IPS-18c (cell line): ENCODE measurements at regions not wholly inside any gene's neighbourhood (a gene's known extent, or its start where the extent isn't known, plus 50 kb on each side); places are given as distances from the start of the nearest gene placed in this dataset.
"Not testable (repeated sequence)": the region's sequence is repeated elsewhere in the genome, so short reads cannot be mapped to it uniquely, and the experiment has no call there.

ENCODE experiments used
- H3K4me3 ChIP-seq: 2 replicates; pipeline ENCODE4 v1.7.0; 2013; ENCODE audit warnings: low read depth, mild to moderate bottlenecking, low read length, moderate library complexity; ENCODE audit not compliant: insufficient read depth
- H3K9me3 ChIP-seq: one replicate; pipeline ENCODE4 v1.6.1; 2013; ENCODE audit warnings: mild to moderate bottlenecking, low read length, moderate library complexity; ENCODE audit not compliant: control insufficient read depth, insufficient read depth

DNA sequence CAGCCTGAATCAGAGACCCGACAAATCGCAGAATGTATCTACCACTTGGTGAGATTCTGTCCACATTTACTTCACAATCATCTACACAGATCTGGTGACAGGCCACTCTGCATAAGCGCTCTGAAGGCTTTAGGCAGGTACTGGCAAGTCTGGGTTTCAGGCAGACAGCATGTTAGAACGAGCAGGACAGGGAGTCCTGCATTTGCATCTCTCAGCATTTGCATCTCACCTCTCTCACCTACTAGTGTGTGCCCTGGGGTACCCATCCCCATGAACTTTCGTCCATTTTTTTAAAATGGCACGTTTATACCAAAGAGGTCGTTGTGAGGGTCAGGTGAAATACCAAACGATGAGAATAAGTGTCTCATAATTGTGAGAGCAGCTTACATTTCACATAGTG is 108.2 kb downstream of the SPATA31A1 start:
- H3K4me3 ChIP-seq: peak overlapping the region; percentile 40
- not testable (repeated sequence) for H3K9me3 ChIP-seq

- H3K9me3 ChIP-seq: not testable (repeated sequence)
- peak overlapping the region; percentile 40; the same call in 1 of the 2 replicates for H3K4me3 ChIP-seq
These were observed 108.8 kb downstream of the SPATA31A1 start for GRCh38 chr9:39464122-39464777.

- not testable (repeated sequence) for H3K4me3 ChIP-seq, H3K9me3 ChIP-seq
These were observed 119.0 kb downstream of the SPATA31A1 start for GRCh38 chr9:39474499-39474898.

- not testable (repeated sequence) for H3K4me3 ChIP-seq, H3K9me3 ChIP-seq
These were observed 127.6 kb downstream of the SPATA31A1 start for GRCh38 chr9:39483073-39483472.

- H3K9me3 ChIP-seq: not testable (repeated sequence)
These were observed 128.4 kb downstream of the SPATA31A1 start for GRCh38 chr9:39483880-39484279.

GRCh38 chr9:39484292-39484691 is 128.8 kb downstream of the SPATA31A1 start:
- not testable (repeated sequence) for H3K4me3 ChIP-seq, H3K9me3 ChIP-seq

More at GRCh38 chr9:39483880-39484279, 128.4 kb downstream of the SPATA31A1 start:
- H3K4me3 ChIP-seq: not testable (repeated sequence)

DNA sequence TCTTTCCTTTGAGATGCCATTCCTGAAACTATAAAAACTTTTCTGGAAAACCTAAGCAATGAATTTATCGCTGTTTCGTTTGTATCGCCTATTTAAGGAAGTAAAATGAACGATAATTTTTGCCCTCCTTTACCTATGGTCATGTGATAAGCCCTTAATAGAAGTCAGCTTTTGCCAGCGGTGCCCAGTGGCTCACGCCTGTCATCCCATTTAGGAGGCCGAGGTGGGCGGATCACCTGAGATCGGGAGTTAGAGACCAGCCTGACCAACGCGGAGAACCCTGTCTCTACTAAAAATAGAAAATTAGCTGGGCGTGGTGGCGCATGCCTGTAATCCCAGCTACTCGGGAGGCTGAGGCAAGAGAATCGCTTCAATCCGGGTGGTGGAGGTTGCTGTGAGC is 132.0 kb downstream of the SPATA31A1 start:
- not testable (repeated sequence) for H3K4me3 ChIP-seq, H3K9me3 ChIP-seq

- not testable (repeated sequence) for H3K9me3 ChIP-seq, H3K4me3 ChIP-seq
These were observed 140.8 kb downstream of the SPATA31A1 start for GRCh38 chr9:39496248-39496647.

GRCh38 chr9:39503178-39503577 is 147.7 kb downstream of the SPATA31A1 start:
- H3K4me3 ChIP-seq, H3K9me3 ChIP-seq: not testable (repeated sequence)

DNA sequence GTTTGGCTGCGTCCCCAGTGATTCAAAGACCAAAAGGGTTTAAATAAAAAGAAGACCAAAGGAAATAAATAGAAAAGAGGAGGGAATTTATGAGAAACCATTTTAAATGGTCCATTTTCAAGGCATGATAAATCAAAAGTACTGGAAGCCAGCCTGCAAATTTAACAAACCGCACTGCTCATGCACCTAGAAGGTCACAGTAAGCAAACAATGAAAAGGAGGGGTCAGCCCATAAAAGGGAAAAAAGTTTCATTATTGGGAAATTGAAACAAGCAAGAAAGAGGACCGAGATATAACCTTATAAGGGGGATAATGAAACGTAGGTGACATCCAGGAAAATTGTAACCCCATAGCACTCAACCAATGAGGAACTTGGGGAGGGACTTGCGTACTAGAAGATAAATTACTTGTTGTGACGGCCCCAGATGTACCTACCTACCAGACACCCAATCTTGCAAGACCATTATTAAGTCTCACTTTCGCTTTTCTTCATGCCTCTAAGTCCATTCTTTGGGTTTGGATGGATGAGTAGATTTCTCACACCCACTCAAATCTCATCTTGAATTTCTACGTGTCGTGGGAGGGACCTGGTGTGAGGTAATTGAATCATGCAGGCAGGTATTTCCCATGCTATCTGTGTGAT is 172.0 kb downstream of the SPATA31A1 start:
- H3K9me3 ChIP-seq, H3K4me3 ChIP-seq: not testable (repeated sequence)

- not testable (repeated sequence) for H3K4me3 ChIP-seq
These were observed 177.1 kb downstream of the SPATA31A1 start for GRCh38 chr9:39532597-39532996.

GRCh38 chr9:39533001-39533762 is 177.7 kb downstream of the SPATA31A1 start:
- not testable (repeated sequence) for H3K9me3 ChIP-seq, H3K4me3 ChIP-seq

More at GRCh38 chr9:39532597-39532996, 177.1 kb downstream of the SPATA31A1 start:
- H3K9me3 ChIP-seq: not testable (repeated sequence)

DNA sequence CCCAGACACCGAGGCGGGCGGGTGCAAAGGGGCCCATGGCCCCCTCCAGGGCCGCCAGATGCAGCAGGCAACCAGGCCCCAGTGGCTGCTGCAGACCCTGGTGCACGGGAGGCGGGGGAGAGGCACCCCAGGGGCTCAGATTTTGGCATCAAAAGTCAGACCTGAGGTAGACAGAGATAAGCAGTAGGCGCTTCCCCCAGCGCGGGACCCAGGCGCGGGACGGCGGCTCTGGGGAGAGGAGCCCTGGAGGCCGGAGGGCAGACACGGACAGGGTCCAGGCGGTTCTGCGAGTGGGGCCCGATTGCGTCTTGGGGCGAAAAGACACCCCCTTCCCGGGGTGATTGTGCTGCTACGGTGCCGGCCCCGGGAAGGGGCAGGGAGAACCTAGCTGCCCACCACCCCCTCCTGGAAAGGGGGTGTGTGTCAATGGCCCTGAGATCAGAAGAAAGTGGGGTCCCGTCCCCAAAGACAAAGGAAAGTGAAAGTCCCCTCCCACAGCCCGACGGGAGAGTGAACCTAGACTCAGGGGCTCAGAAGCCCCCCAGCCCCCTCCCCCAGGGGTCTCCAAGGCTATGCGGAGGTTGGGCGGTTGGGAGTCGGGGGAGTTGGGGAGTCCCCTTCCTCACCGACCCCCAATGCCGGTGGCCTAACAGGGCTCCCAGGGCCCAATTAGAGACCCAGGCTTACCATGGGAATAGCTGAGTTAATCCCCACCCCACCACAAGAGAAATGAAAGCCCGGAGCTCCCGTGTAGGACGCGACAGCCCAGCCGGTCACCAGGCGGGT is 178.5 kb downstream of the SPATA31A1 start:
- H3K9me3 ChIP-seq, H3K4me3 ChIP-seq: not testable (repeated sequence)

- H3K9me3 ChIP-seq, H3K4me3 ChIP-seq: not testable (repeated sequence)
These were observed 179.4 kb downstream of the SPATA31A1 start for GRCh38 chr9:39534897-39535296.

DNA sequence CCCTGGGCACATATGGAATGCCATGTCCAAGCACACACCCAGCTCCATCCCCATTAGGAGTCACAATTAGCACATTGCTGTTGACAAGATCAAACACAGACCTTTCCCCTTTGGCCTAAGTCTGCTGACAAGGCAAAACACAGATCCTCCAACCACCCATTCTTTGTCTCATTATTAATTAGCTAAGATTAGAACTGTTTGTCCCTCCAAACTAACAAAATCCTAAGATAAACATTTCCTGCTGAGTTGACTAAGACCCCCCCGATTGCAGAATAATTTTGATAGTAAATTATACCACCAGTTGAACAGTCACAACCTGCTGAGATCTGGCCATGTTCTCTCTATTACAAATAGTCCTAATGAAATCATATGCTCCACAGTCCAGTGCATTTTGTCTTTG is 186.7 kb downstream of the SPATA31A1 start:
- not testable (repeated sequence) for H3K4me3 ChIP-seq, H3K9me3 ChIP-seq

DNA sequence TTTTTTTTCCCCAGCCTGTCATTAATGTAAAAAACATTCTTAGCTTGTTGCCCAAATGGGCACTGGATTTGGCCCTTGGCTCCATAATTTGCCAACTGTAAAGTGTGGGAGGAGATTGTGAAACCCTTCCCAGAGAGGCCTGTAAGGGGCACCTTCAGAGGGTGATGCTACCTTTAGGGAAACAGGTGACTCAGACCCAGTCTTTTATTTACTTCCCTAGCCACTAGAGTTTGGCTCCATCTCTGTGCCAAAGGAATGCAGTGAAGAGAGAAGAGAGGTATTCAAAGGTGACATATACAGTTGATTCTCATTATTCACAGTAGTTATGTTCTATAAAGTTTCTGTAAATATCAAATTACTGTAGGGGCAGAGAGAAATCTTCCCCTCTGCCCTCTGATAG is 189.6 kb downstream of the SPATA31A1 start:
- not testable (repeated sequence) for H3K4me3 ChIP-seq, H3K9me3 ChIP-seq

- not testable (repeated sequence) for H3K4me3 ChIP-seq, H3K9me3 ChIP-seq
These were observed 195.1 kb downstream of the SPATA31A1 start for GRCh38 chr9:39550573-39550972.
